SK-N-SH (cell line): ENCODE measurements at regions not wholly inside any gene's neighbourhood (a gene's known extent, or its start where the extent isn't known, plus 50 kb on each side); places are given as distances from the start of the nearest gene placed in this dataset.

Experiments used
- CTCF ChIA-PET: fragments of 300-600, 350-600 bp; formaldehyde crosslinking; extraction: SDS; loops from one replicate; lab custom pipeline; 2021; lab: Yijun Ruan, JAX
- POLR2A ChIA-PET: fragments of 350-600 bp; sonication (Branson Sonifier 250); formaldehyde crosslinking; extraction: SDS; loops from one replicate; lab custom pipeline; 2020; ENCODE audit warnings: antibody characterized with exemption, inconsistent platforms; lab: Yijun Ruan, JAX
- DNase-seq: peaks from one replicate; pipeline ENCODE4 v3.0.0; 2012
- H2AFZ ChIP-seq: fragments of 200-600 bp; sonication (generic); 2 replicates; pipeline ENCODE4 v1.8.1; 2016; ENCODE audit warnings: antibody characterized with exemption, mild to moderate bottlenecking, low read depth
- H3F3A ChIP-seq: fragments of 200-600 bp; sonication (generic); replicated peaks from 2 replicates; pipeline ENCODE3; 2016; ENCODE audit warnings: antibody characterized with exemption, mild to moderate bottlenecking; ENCODE audit not compliant: insufficient read depth
- H3K27ac ChIP-seq, 2 experiments: fragments of 200-500 bp in 1 of 2; fragments of 200-600 bp in 1 of 2; sonication (Bioruptor generic) in 1 of 2; sonication (generic), shearing (Covaris generic) in 1 of 2; 2 replicates each; pipeline versions ENCODE4 v1.5.1 to v1.6.1; 2014 to 2016; ENCODE audit warnings: low read depth in 2 of 2, inconsistent platforms in 1 of 2, low read length in 1 of 2, mild to moderate bottlenecking in 1 of 2, mixed read lengths in 1 of 2
- H3K27me3 ChIP-seq: fragments of 200-600 bp; sonication (generic), shearing (Covaris generic); 2 replicates; pipeline ENCODE4 v1.6.1; 2016; ENCODE audit warnings: mixed run types; ENCODE audit not compliant: insufficient read depth
- H3K36me3 ChIP-seq, 2 experiments: fragments of 200-500 bp in 1 of 2; fragments of 200-600 bp in 1 of 2; sonication (Bioruptor generic) in 1 of 2; sonication (generic) in 1 of 2; replicated peaks in 1 of 2; 2 replicates each; pipeline versions ENCODE3 to v1.5.1; 2014 to 2016; ENCODE audit warnings: low read length in 1 of 2, mild to moderate bottlenecking in 1 of 2; ENCODE audit not compliant: insufficient read depth in 2 of 2, control insufficient read depth in 1 of 2
- H3K4me1 ChIP-seq, 2 experiments: fragments of 200-500 bp in 1 of 2; fragments of 200-600 bp in 1 of 2; sonication (Bioruptor generic) in 1 of 2; sonication (generic), shearing (Covaris generic) in 1 of 2; 2 replicates each; pipeline versions ENCODE4 v1.5.1 to v1.6.1; 2014 to 2016; ENCODE audit warnings: low read depth in 1 of 2, low read length in 1 of 2, mixed run types in 1 of 2; ENCODE audit not compliant: insufficient read depth in 2 of 2, control insufficient read depth in 1 of 2
- H3K4me2 ChIP-seq: fragments of 200-600 bp; sonication (generic), shearing (Covaris generic); 2 replicates; pipeline ENCODE4 v1.6.1; 2017; ENCODE audit warnings: mixed run types
- H3K4me3 ChIP-seq, 2 experiments: fragments of 200-500 bp in 1 of 2; fragments of 200-600 bp in 1 of 2; sonication (Bioruptor generic) in 1 of 2; sonication (generic), shearing (Covaris generic) in 1 of 2; 2 replicates each; pipeline versions ENCODE4 v1.5.1 to v1.8.1; 2014 to 2016; ENCODE audit warnings: low read depth in 2 of 2, inconsistent platforms in 1 of 2, low read length in 1 of 2, mild to moderate bottlenecking in 1 of 2, mixed read lengths in 1 of 2, moderate library complexity in 1 of 2
- H3K79me2 ChIP-seq: fragments of 200-600 bp; sonication (generic); 2 replicates; pipeline ENCODE4 v1.8.1; 2017; ENCODE audit warnings: mild to moderate bottlenecking; ENCODE audit not compliant: insufficient read depth
- H3K9ac ChIP-seq: fragments of 200-600 bp; sonication (generic); 2 replicates; pipeline ENCODE4 v1.6.1; 2017; ENCODE audit warnings: mixed run types
- H3K9me2 ChIP-seq: fragments of 200-600 bp; sonication (generic); 2 replicates; pipeline ENCODE4 v1.6.1; 2017; ENCODE audit warnings: mixed run types
- H3K9me3 ChIP-seq: fragments of 200-600 bp; sonication (generic); 2 replicates; pipeline ENCODE4 v1.6.1; 2017; ENCODE audit warnings: mixed run types, mild to moderate bottlenecking, moderate library complexity
- H4K20me1 ChIP-seq: fragments of 200-600 bp; sonication (generic); 2 replicates; pipeline ENCODE4 v1.6.1; 2017; ENCODE audit warnings: mild to moderate bottlenecking, mixed run types; ENCODE audit not compliant: insufficient read depth
- CHD2 ChIP-seq: fragments of 150-350 bp; IDR thresholded peaks from 2 replicates; pipeline ENCODE4 v1.6.1; 2018; ENCODE audit warnings: low read length; ENCODE audit not compliant: partially characterized antibody
- CTCF ChIP-seq: fragments of 200-600 bp; sonication (generic); IDR thresholded peaks from 2 replicates; pipeline ENCODE4 v1.6.1; 2017; ENCODE audit warnings: antibody characterized with exemption, mild to moderate bottlenecking, moderate library complexity
- ELF1 ChIP-seq: IDR thresholded peaks from 2 replicates; pipeline ENCODE4 v1.4.0; 2012
- EP300 ChIP-seq, 2 experiments: IDR thresholded peaks; 2 replicates each; pipeline versions ENCODE4 v1.4.0 to v1.6.1; 2012; ENCODE audit warnings: borderline replicate concordance in 1 of 2, low read depth in 1 of 2, low read length in 1 of 2
- FOSL2 ChIP-seq: IDR thresholded peaks from 2 replicates; pipeline ENCODE4 v1.4.0; 2012; ENCODE audit warnings: low read depth, mild to moderate bottlenecking, moderate library complexity, borderline replicate concordance
- FOXJ3 ChIP-seq: sonication (generic); formaldehyde crosslinking; IDR thresholded peaks from 2 replicates; pipeline ENCODE4 v1.5.1; 2020; ENCODE audit warnings: mild to moderate bottlenecking, missing genetic modification reagents
- IRF3 ChIP-seq: fragments of 150-350 bp; IDR thresholded peaks from 2 replicates; pipeline ENCODE4 v1.6.1; 2016; ENCODE audit warnings: mild to moderate bottlenecking, low read depth, low read length
- NFIC ChIP-seq: IDR thresholded peaks from 2 replicates; pipeline ENCODE4 v1.4.0; 2012; ENCODE audit warnings: borderline replicate concordance
- NRF1 ChIP-seq: IDR thresholded peaks from 2 replicates; pipeline ENCODE4 v1.6.1; 2012; ENCODE audit warnings: low read depth, mild to moderate bottlenecking, low read length
- RAD21 ChIP-seq: IDR thresholded peaks from 2 replicates; pipeline ENCODE4 v1.6.1; 2012; ENCODE audit warnings: mild to moderate bottlenecking, low read length
- RFX5 ChIP-seq: IDR thresholded peaks from 2 replicates; pipeline ENCODE4 v1.6.1; 2012; ENCODE audit warnings: mild to moderate bottlenecking, improper control_type of control experiment, low read length
- RXRA ChIP-seq: IDR thresholded peaks from 2 replicates; pipeline ENCODE4 v1.4.0; 2012; ENCODE audit warnings: low read depth, mild to moderate bottlenecking, borderline replicate concordance
- SIN3A ChIP-seq: IDR thresholded peaks from 2 replicates; pipeline ENCODE4 v1.6.1; 2012; ENCODE audit warnings: low read depth, mild to moderate bottlenecking, low read length, moderate library complexity, borderline replicate concordance
- SMC3 ChIP-seq: IDR thresholded peaks from 2 replicates; pipeline ENCODE4 v1.6.1; 2012; ENCODE audit warnings: low read depth, low read length, improper control_type of control experiment
- USF1 ChIP-seq: IDR thresholded peaks from 2 replicates; pipeline ENCODE4 v1.4.0; 2012; ENCODE audit warnings: low read depth, borderline replicate concordance
- WGBS: methylation state at CpG from one replicate; pipeline ENCODE4 v1.1.6; 2017; ENCODE audit warnings: low lambda C conversion rate; 5-methylcytosine and 5-hydroxymethylcytosine counted together

GRCh38 chr9:30120666-30121065, 2263.8 kb upstream of the ACO1 start:
- H3K9me3 ChIP-seq: no peaks in the 10 kb centered on the region
- H3K4me2 ChIP-seq: no peak overlapping the region
- no peak overlapping the region; the same call in 1 of the 2 replicates for H2AFZ ChIP-seq
- H3F3A ChIP-seq: no peaks in the 10 kb centered on the region
- POLR2A ChIA-PET: no interaction called here
- H3K79me2 ChIP-seq: no peaks in the 10 kb centered on the region
- CTCF ChIA-PET: no interaction called here
- H3K9ac ChIP-seq: no peak overlapping the region
- H3K36me3 ChIP-seq: no peaks in the 10 kb centered on the region
- DNase-seq: no peak
- H3K4me1 ChIP-seq: no peaks in the 10 kb centered on the region
- no peaks in the 10 kb centered on the region for H3K9me2 ChIP-seq
- H3K4me3 ChIP-seq: no peak overlapping the region
- H3K27me3 ChIP-seq: no peaks in the 10 kb centered on the region
- H3K27ac ChIP-seq: no peak overlapping the region
- H4K20me1 ChIP-seq: no peaks in the 10 kb centered on the region
- TF ChIP-seq NFIC (peak; percentile 30; the same call in 1 of the 2 replicates), CTCF (no peak)
- TF ChIP-seq, all 33 proteins: peak for 1
- WGBS: 38% methylated on average over 5 of the region's 5 CpGs

- Histone ChIP-seq H3K79me2 (no peaks in the 10 kb centered on the region), H3K27ac (no peak overlapping the region), H3K4me2 (no peak overlapping the region), H3K27me3 (no peaks in the 10 kb centered on the region), H3K9me3 (no peaks in the 10 kb centered on the region), H3K4me3 (no peak overlapping the region), H3K36me3 (no peaks in the 10 kb centered on the region), H2AFZ (no peak overlapping the region), H3K4me1 (no peaks in the 10 kb centered on the region), H3F3A (no peaks in the 10 kb centered on the region), H3K9me2 (no peaks in the 10 kb centered on the region), H4K20me1 (no peaks in the 10 kb centered on the region), H3K9ac (no peak overlapping the region)
- POLR2A ChIA-PET: no interaction called here
- DNase-seq: no peak
- CTCF ChIA-PET: no interaction called here
- 82% methylated on average over 4 of the region's 4 CpGs for WGBS
- TF ChIP-seq CTCF: no peak
- TF ChIP-seq NRF1: no peak
- TF ChIP-seq EP300 (IDR thresholded peaks at IDR 0.05; ENCODE audit: borderline replicate concordance in 1 of 2, low read depth in 1 of 2, low read length in 1 of 2): no peak
- TF ChIP-seq RXRA: no peak
- TF ChIP-seq SMC3: no peak
- TF ChIP-seq FOXJ3: no peak
Observed at GRCh38 chr9:30121611-30122010, 2262.8 kb upstream of the ACO1 start.

- POLR2A ChIA-PET: no interaction called here
- Histone ChIP-seq H3K36me3 (no peaks in the 10 kb centered on the region), H4K20me1 (no peaks in the 10 kb centered on the region), H3K27ac (no peak overlapping the region), H3K9me2 (no peaks in the 10 kb centered on the region), H3F3A (no peaks in the 10 kb centered on the region), H3K4me3 (no peak overlapping the region), H3K4me1 (no peaks in the 10 kb centered on the region), H3K9ac (no peak overlapping the region), H3K79me2 (no peaks in the 10 kb centered on the region), H3K27me3 (no peaks in the 10 kb centered on the region), H2AFZ (no peak overlapping the region), H3K9me3 (no peaks in the 10 kb centered on the region), H3K4me2 (no peak overlapping the region)
- no peak for DNase-seq
- CTCF ChIA-PET: no interaction called here
- TF ChIP-seq RFX5: no peak
- TF ChIP-seq SIN3A: no peak
- no peak for TF ChIP-seq CHD2
- TF ChIP-seq FOXJ3: no peak
- no peak for TF ChIP-seq RXRA
- no peak for TF ChIP-seq FOSL2
- TF ChIP-seq RAD21: no peak
- no peak for TF ChIP-seq USF1
- TF ChIP-seq IRF3: no peak
- TF ChIP-seq ELF1: no peak
Observed at GRCh38 chr9:30125881-30126280, 2258.6 kb upstream of the ACO1 start.
